GM19452 (cell line): ENCODE measurements at regions not wholly inside any gene's neighbourhood (a gene's known extent, or its start where the extent isn't known, plus 50 kb on each side); places are given as distances from the start of the nearest gene placed in this dataset.

Experiments used
- ATAC-seq: cut with Tn5 transposase; IDR thresholded peaks from one replicate; pipeline ENCODE4 v1.9.1; 2021; ENCODE audit not compliant: unreplicated experiment

DNA sequence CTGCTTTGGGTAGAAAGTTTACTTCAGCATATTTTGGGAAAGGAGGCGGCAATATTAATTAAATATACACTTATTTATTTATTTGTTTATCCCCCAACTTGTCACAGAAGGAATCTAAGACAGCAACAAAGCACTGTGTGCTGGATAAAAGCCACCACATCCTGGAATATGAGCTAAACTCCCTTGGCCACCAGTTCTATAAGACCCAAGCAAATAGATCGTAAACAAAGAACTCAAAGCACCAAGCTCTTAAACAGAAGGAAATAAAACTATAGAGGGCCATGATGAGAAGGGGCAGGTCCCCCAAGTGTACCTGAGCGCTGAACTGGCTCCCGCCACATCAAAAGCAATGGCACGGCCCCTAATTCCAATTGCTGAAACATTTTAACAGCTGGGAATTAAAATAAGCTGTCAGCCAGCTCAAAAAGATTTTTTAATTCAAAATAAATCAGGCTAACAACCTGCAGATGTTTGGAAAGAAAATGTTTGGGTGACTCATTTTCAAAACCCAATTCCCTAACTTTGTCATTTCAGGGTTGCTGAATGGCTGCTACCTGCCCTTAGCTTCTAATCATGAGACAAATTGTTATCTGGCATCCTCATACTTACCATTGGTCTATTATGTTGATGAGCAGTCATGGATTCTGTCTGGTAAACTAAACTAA is 127.1 kb downstream of the SLC30A10 start:
- no peak for ATAC-seq

DNA sequence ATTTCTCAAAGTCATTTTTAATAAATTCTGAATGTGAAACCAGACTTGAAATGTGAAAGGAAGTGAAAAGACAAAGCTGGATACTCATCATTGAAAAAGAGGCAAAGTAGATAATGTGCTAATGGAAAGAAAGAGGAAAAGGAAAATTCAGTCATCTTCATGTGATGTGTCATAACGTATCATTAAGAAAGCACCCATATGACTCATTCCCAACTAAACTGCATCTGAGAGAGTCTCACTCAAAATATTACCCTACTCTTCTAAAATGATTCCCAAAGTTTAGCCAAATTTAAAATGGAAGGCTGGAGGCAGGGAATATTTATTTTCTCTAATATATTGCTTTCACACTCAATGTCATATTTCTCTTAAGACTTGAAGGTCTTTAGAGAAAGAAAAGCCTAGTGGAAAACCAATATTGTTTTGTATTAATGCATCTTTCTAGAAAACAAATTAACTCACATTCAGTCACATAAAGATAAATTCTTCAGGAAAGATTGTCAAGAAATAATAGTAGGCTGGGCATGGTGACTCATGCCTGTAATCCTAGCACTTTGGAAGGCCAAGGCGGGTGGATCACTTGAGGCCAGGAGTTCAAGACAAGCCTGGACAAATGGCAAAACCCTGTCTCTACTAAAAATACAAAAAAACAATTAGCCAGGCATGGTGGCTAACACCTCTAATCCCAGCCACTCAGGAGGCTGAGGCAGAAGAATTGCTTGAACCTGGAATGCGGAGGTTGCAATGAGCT is 129.9 kb downstream of the SLC30A10 start:
- peak; percentile 45 for ATAC-seq

GRCh38 chr1:219797683-219798082 is 130.7 kb downstream of the SLC30A10 start:
- no peak for ATAC-seq

GRCh38 chr1:219797009-219797408 is 131.3 kb downstream of the SLC30A10 start:
- no peak for ATAC-seq

GRCh38 chr1:219795363-219795917 is 132.9 kb downstream of the SLC30A10 start:
- no peak for ATAC-seq

- peak; percentile 55 for ATAC-seq
Observed at GRCh38 chr1:219794085-219794743, 134.1 kb downstream of the SLC30A10 start.

DNA sequence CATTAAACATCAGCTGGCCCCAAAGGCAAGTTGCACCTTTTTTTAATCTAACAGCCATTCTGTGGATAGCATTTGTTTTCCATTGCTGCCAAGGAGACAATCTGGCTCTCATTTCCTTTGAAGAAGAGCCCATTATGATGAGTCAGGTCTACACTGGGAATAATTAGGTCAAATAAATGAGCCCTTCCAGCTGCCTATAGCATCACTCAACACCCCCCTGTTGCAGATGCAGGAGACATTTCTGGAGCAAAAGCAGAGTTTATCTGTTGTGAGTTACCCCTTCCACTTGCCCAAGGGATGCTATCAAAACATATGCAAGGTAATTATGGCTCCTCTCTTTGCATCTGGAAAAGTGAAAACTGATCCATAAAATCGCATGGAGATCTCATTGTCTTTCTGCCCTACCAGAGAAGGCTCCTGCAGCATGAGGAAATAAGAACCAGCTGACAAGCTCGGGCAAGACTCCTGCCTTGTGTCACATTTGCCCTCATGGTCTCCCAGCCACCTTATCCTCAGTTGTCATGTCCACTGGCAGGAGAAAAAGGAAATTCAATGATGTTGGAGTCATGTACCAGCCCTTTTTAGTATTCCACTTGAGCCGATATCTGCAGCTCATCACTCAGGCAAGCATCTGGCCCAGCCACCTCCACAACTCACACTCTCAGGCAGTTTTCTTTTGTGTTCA is 135.9 kb downstream of the SLC30A10 start:
- ATAC-seq: no peak

DNA sequence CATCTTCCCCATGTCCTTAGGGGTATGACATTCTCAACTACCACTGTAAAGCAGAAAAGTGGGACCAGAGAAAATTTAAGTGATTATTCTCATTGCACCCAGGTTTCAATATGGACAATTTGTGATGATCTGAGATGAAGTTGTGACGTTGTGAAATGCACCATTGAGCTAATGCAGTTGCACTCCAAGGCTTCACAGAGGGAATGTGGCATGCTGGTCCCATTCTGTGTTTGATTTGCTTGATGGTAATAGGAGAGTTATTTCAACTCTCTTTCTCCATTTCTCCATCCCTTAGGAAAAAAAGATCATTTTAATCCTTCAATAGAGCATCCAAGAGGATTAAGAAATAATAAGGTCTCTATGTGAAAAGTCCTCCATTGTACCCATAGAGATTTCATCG is 136.6 kb downstream of the SLC30A10 start:
- no peak for ATAC-seq

- ATAC-seq: no peak
Observed at GRCh38 chr1:219790834-219791615, 137.3 kb downstream of the SLC30A10 start.

DNA sequence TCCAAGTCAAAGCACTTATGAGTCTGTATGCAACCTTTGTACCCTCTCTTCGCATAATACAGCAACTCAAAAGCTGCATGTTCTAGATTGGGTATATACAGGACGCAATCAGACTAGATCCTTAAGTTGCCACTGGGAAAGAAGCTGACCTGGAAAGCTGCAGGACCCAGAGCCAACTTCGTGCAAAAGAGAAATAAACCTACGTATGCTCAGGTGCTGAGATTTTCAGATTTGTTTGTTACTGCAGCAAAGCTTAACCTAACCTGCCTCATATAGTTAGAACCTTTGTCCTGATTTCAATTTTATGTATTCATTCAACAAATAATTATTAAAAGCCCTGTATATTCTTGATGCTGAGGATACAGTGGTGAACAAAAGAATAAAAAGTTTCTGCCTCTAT is 139.7 kb downstream of the SLC30A10 start:
- no peak for ATAC-seq

GRCh38 chr1:219788091-219788490 is 140.3 kb downstream of the SLC30A10 start:
- no peak for ATAC-seq

DNA sequence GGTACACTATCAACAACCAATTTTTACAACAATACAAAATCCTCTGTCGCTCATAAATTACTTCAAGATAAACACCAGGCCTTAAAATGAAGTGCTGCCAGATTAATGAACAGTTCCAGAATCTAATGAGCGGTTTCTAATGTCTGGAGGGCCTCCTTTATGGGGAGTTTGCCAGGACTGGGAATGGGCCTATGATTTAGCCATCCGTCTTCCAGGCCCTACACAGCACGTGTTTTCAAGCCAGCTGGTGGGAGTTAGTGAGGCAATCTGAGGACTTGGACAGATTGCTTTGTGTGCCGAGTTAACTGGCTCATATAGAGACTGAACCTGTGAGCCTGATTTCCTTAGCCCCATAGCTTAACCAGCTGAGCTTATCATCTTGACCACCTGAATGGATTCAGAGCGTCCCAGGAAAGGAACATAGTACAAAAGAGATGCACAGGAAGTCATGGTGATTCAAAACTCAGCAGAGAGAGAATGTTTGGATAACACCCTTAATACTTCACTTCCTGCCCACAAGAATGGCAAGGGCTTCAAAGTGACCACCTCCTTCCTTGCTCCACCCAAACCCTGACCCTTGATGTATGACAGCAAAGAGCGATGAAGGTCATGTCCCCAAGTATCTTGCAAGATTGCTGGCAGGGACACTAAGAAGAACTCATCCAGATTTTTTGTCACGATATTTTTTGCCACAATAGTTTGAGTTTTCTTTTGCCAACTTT is 143.5 kb downstream of the SLC30A10 start:
- no peak for ATAC-seq

- ATAC-seq: no peak
Observed at GRCh38 chr1:219783605-219784235, 144.6 kb downstream of the SLC30A10 start.

GRCh38 chr1:219782929-219783328 is 145.4 kb downstream of the SLC30A10 start:
- ATAC-seq: no peak

DNA sequence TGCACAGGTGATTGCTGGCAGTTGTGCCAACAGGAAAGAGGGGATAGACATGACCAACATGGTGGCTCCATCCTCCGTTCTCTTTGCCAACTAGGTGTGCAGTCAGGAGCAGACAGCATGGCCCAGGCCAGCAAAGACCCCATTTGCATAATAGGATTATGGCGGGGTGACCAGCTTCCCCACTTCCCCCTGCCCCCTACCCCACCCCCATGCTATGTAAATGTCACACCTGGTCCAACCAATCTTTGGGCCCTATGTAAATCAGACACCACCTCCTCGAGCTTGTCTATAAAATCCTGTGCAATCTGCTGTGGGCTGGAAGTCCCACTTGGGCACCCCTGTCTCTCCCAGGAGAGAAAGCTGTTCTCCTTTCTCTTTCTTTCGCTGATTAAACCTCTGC is 146.0 kb downstream of the SLC30A10 start:
- ATAC-seq: no peak

DNA sequence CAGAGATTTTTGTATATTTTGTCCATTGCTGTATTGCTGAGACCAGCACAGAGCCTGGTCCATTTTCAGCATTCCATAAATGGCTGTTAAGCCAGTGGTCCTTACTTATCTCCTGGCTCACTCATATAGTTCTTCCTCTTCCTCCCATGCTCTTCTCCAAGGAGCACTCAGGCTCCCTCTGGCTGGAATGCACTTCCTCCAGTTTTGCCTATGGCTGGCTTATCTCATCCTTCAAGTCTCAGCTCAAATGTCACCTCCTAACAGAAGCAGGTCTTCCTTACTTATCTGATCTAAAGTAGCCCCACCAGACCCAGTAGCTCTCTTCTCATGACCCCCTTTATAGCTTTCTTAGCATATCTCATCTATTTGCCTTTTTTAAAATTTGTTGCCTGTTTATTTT is 146.9 kb downstream of the SLC30A10 start:
- ATAC-seq: no peak

GRCh38 chr1:219778793-219779369 is 149.5 kb downstream of the SLC30A10 start:
- no peak for ATAC-seq

DNA sequence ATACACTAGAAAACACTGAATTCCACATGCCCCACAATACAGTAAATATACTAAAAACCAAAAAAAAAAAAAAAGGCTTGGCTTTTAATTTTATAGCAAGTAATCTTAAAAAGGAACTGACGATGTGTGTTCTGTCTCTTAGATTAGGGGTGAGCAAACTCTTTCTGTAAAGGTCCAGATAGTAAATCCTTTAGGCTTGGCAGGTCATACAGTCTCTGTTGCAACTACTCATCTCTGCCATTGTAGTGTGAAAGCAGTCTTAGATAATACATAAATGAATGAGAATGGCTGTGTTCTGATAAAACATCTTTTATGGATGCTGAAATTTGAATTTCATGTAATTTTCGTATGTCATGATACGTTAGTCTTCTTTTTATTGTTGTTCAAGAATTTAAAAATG is 150.2 kb downstream of the SLC30A10 start:
- no peak for ATAC-seq

DNA sequence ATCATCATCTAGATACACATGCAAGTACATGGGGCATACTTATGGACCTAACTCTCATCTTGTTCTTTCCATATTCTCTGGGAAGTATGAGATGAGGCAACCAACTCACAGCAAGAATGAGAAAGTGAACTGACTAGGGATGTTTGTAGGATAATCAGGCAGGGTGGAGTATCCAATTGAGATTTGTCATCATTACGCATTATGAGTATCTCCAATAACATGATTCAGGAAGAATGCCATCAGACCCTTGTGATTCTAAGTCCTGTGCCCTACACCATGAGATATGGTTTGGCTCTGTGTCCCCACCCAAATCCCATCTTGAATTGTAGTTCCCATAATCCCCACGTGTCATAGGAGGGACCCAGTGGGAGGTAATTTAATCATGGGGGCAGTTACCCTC is 154.0 kb downstream of the SLC30A10 start:
- no peak for ATAC-seq
